NCI-H82 treated with DMSO at 0.1 percent for 48 hours (cell line): ENCODE measurements at regions not wholly inside any gene's neighbourhood (a gene's known extent, or its start where the extent isn't known, plus 50 kb on each side); places are given as distances from the start of the nearest gene placed in this dataset.
"Not testable (repeated sequence)": the region's sequence is repeated elsewhere in the genome, so short reads cannot be mapped to it uniquely, and the experiment has no call there.

Source experiments
- DNase-seq: peaks from one replicate; lab custom pipeline; 2025; ENCODE audit not compliant: unreplicated experiment; lab: John Stamatoyannopoulos, UW

DNA sequence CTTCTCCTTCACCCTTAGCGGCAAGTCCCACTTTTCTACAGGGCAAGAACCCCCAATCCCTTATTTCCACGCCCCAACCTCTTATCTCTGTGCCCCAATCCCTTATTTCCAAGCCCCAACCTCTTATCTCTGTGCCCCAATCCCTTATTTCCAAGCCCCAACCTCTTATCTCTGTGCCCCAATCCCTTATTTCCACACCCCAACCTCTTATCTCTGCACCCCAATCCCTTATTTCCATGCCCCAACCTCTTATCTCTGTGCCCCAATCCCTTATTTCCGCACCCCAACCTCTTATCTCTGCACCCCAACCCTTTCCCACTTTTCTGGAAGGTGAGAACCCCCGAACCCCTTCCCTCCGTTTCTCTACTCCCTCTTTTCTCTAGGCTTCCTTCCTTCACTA, 116.1 kb upstream of the GJE1 start:
- not testable (repeated sequence) for DNase-seq

DNA sequence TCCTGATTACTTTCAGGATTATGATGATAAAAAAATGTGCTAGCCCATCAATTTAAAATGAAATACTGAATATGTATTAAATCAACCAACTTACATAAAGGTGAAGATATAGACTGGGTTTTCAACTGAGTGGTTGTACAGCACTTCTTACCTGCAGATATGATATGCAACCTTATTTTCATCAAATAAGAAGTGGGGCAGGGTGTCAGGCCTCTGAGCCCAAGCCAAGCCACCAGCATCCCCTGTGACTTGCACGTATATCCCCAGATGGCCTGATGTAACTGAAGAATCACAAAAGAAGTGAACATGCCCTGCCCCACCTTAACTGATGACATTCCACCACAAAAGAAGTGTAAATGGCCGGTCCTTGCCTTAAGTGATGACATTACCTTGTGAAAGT, 117.3 kb upstream of the GJE1 start:
- DNase-seq, result not testable (repeated sequence)

DNA sequence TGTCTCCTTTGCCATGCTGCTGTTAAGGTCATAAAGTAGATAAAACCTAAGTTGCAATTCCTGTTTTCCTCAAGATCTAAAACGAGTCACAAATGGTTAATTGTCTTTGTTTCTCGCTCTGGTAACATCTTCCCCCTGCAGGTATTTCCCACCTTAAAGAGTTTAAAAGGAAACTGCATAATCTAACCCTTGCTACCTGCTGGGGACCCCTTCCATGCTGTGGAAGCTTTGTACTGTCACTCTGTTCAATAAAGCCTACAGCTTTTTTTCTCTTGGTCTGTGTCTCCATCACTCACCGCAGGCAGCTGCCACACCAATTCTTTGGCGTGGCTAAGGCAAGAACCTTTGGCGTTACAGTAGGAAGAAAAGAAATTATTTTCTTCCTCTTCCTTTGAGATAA, 117.7 kb upstream of the GJE1 start:
- DNase-seq, result no peak

DNA sequence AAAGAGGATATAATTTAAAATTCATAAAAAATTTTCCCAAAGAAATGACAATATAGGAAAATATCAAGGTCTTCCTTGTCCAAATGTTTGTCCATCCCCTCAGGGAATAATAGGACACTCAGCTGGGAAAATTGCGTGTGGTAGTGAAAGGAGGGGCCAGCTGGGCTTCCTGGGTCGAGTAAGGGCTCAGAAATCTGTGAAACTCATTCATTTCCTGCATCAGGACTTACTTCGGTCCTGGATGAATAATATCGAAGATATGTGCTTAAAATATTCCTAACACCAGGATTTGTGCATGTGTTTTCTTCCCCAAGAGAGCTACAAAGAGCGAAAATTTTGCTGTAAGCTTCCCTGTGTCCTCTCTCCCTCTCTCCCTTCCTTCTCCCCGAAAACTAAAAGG, 118.2 kb upstream of the GJE1 start:
- no peak for DNase-seq

DNA sequence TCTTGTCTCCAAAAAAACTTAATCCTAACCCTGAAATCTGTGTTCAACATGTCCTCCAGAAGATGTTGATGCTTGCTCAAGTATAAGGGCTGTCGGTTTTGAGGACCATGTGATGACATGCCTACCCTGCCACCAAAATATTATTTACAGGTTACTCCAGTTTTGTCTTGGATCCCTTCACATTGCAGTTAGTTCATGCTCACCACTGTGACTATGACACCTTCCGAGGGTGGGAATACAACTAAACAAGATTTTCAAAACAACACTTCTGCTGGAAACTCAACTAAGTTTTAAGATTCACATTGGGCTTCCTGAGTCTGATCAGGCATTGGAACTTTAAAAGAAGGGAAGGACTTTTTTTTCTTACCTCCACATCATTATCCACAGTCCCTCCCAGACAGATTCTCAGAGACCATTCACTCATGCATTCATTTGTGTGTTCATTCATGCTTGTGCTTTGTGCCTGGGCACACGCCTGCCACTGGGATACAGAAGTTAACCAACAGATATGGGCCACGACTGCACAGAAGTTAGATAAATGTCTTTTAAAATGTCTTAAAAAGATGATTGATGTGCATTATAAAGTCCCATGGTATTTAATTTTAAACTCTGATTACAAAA, 118.7 kb upstream of the GJE1 start:
- DNase-seq, result no peak

DNA sequence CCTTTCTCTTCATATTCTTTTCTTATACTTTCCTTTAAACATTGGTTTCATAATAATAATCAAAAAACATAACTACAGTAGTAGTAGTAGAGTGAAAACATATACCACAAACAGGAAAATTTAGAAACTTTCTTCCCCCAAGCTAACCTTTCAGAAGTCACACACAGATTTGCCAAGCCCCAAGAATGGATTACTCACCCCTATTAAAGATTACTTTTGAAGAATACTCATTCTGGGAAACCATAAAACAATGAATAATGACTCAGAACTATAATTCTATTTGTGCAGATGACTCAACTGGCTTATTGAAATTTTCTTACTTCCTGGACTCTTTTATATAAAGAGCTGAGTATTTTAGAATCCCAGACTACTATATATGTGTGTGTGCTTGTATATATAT, 119.4 kb upstream of the GJE1 start:
- DNase-seq, result no peak

DNA sequence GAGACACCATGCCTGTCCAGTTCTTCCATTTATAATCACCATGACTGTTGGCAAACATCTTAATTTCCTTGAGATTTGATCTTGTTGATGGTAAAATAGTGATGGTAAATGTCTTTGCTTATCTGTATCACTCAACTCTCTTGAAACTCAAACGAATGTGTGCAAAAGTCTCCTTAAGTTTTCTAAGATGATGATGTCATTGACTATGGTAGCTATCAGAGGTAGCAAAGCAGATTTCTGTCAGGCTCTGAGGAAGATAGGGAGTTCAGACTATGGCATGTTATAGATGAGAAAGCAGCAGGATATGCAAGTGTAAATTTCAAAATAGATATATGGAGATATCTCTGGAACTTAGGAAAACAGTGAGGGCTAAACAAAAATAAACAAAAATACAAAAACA, 121.0 kb upstream of the GJE1 start:
- DNase-seq, result no peak

DNA sequence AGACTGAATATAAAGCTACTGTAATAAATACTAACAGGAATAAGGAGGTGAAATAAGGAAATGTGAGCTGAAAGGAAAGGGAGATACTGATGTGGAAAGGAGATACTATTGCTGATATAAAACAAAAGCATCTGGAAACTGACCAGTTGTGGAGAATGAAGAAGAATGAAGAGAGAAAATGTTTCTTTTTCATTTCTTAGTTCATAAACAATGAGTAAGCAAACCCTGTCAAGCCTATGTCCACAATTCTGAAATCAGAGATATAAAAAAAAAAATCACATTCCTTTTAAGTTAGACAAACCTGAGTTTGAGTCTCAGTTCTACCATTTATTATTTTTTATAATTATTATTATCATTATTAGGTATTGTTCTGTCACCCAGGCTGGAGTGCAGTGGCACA, 121.6 kb upstream of the GJE1 start:
- no peak for DNase-seq

DNA sequence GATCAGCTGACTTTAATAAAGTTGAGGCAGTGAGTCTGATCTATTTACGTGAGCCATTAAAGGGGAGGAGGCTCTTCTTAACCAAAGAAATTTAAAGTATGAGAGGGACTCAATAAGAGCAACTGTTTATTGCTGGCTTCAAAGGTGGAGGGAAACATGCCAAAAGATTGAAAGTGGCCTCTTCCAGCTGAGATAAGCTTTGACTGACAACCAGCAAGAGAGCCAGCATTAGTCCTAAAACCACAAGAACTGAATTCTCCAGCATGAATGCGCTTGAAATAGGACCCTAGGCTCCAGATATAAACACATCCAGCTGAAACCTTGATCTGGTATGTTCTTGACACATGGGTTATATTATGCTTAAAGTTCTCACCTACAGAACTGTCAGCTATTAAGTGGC, 123.1 kb upstream of the GJE1 start:
- no peak for DNase-seq

DNA sequence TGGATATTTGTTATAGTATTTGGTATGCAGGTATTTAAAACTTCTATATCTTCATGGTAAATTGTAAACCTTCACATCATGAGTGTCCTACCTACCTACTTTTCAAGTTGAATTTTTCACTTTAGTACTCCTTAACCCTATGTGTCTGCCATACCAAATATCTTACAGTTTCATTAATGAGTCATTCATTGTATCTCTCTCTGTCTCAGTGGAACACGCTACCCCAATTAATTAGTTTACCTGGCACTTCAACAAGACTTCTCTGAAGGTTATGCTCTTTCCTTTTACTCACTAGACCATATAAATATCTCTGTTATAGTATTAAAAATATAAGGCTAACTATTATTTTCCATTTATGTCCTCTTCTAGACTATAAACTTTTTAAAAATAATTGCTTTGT, 123.9 kb upstream of the GJE1 start:
- no peak for DNase-seq

DNA sequence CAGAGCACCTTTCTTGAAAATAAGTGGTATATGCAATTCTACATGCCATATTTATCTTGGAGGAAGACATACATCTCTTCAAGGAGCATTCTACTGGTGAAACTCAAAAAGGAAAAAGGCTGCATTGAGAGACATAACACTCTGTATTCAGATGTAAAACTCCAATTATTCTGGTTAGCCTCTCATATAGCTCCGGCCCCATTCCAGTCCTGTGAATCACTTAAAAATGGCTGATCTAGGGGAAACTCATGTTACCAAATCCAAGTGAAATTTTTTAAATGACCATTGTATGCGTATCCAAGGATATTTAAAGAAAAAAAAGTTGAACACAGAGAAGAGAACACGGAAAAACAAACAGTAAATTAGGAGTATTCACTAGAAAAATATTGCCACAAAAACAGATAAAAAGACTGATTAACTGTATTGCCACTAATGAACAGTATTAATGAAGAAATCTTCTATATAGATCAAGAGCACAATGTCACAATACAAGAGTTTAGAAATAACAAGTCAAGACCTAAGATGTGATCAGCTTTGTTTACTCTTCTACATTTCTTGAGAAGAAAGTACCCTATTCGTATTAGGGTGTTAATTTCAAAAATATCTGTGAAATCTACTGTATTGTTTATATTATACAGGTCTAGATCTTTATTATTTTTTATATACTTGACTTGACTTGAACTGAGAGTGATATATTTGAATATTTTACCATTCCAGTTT, 124.5 kb upstream of the GJE1 start:
- DNase-seq, result no peak

DNA sequence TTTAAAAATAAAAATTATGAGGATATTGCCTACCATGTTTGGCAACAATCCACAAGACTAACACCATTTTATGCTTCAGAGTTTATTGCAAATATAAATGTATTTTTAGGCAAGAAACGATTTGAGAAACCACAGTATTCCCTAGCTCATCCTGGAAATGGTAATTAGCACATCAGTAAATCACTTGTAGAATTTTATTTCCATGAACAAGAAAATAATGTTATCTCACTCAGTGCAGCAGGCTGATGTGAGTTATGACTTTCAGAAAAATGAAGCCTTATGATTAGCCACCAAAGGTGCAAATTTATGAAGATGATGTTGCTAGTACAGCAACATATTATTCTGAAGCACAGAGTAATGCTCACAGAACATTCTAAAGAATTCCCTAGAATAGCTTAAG, 127.7 kb upstream of the GJE1 start:
- no peak for DNase-seq

DNA sequence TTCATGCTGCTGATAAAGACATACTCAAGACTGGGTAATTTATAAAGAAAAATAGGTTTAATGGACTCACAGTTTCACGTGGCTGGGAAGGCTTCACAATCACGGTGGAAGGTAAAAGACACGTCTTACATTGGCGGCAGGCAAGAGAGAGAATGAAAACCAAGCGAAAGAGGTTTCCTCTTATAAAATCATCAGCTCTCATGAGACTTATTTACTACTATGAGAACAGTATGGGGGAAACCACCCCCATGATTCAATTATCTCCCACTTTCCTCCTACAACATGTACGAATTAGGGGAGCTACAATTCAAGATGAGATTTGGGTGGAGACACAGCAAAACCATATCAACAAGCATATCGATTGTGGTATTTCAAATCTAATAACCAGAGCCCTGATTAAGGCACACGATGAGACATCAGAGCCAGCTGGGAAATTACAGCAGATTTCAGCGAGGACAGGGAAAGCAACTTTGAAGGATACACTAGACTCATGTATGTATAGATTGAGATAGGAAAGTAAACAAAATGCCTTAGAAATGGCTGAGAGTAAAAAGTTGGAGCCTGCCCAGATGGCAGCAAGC, 129.8 kb upstream of the GJE1 start:
- no peak for DNase-seq

DNA sequence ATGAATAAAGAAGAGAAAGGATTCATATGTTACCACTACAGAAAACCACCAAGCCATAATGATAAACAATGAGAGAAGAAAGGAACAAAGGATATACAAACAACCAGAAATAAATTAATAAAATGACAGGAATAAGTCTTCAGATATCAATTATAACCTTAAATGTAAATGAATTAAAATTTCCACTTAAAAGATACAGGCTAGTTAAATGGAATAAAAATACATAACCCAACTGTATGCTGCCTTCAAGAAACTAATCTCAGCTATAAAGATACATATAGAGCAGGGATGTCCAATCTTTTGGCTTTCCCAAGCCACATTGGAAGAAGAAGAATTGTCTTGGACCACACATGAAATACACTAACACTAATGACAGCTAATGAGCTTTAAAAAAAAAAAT, 135.9 kb upstream of the GJE1 start:
- no peak for DNase-seq

DNA sequence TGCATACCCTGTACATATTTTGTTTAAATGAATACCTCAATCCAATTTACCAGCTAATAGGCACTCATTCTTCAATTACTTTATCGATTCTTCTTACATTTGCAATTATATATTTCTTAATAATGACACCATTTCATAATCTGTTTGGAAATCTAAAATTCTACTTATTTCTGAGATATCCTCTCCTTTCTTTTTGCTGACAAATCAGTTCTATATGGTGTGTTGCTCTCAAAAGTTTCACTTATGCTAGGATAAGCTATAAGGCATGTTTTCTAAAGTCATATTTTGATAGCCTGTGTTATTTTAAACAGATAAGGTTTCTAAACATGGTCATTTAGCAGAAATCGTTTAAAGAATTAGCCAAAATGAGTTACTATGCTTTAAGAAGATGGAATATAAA, 140.6 kb upstream of the GJE1 start:
- DNase-seq, result no peak

DNA sequence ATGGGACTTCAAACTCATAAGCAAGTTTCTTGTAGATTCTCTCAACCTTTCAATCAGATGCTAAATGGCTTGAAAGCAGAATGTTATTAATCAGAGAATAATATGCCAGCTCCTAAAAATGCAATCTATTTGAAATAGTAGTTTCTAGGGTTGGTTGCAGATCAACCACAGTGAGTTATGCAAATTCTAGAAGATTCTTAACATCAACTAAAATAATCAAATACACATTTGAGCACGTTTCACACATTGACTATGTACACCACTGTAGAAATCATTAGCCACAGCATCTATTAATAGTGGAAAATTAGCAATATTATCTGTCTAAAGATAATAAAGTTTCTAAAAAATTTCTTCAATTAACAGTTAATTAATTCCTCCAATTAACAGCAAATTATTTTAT, 141.9 kb upstream of the GJE1 start:
- no peak for DNase-seq

DNA sequence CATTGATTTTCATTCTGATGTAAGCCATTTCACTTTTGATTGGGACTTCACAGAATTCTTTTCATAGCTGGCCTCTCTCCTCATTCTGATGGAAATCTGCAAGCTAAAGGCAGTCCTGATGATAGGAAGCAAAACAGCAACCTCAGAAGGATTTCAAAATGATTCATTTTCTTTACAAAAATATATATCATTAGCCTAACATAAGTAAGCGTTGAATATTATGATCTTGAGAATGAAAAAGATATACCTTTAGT, 143.1 kb upstream of the GJE1 start:
- DNase-seq, result no peak

DNA sequence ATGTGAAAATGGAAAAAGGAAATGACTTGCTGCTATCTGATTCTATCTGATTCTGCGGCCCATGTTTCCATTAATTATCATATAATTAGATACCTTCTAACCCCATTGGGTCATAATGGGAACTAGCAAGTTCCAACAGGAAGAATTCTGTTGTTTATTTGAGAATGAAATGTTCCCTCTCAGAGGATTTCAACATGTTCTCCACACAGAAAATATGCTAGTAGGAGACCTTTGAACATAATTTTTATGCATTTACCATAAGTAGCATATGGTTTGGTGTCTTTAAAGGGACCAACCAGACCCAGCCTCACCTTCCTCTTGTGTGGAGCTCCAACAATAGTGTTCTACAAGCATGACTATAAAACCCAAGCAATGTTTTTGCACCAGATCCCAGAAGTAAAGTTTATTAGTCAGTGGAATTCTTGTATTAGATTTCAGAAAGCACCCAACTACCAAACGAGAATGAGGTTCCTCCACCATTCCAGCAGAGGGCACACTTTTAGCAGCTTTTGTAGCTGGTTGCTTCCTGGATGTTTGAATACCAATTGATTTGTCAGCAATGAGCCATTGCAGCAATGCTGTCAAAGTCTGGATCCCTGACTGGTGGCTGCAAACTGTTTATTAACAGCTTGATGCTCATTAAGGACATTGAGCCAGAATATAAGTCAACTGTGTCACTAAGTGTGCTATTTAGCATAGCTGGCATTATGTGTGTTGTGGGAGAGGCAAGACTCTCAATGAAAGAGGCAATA, 143.6 kb upstream of the GJE1 start:
- DNase-seq, result no peak

DNA sequence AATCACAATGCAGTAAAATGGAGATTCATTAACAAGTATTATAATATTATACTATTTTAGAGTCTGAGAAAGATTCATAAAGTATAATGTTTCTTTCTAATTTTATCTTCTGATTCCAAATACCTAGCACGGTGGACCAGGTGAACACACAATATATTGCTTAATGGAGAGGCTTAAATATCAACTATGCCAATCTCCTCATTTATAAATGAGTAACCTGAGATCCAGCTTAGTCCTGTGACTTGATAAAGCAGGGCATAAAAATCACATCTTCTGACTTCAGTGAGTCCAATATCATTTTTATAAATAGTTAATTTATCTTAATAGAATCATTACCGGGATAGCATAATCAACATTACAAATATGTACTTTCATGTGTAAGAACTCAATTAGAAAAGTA, 144.4 kb upstream of the GJE1 start:
- no peak for DNase-seq

DNA sequence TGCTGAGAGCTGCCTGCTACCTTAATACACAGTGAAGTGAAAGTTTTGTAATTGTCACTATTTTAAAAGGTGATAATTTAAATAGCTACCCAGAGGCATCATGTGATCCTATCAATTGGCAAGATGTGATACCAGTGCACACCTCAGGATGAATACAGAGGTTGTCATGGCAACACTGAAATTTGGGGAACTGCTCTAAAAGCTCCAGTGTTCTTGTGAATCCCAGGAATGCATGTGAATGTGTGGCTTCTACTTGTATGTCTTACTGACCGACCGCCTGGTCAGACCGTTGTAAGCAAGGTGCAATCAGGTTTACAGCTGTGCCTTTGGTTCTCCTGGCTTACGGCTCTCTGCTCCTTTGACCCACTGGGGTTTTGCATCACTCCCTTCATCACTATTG, 146.3 kb upstream of the GJE1 start:
- DNase-seq, result no peak

DNA sequence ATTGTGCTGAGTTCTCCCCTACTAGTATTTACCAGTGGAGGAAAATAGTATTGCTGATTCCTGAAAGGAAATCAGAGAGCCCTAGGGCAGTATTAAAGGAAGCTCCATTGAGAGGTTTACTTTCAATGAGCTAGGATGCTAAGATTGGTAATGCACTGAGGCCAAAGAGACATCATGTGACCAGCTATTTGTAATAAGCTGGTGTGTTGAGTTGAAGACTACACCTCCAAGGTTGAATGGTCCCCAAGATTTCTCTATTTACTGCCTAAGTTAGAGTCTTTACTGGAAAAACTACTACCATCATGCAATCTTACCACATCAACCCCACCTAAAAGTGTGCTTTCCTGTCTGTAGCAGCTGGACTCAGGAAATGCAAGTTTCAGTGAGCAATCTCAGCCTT, 151.5 kb upstream of the GJE1 start:
- DNase-seq, result no peak

DNA sequence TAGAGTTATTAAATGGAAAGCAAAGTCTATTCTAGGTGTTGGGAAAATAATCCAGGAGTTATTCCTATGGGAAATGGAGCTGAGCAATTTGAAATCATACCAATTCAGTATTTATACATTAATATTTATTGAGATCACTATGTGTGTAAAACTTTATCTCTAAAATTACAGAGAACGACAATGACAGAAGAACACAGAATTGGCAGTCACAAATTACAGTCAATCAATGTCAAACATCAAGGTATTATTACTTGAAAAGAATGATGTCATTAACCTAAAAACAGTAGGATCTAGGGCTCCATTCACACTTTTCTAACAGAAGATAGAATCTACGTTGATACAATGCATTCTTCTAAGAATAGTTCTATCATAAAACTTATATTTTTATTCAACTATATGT, 154.9 kb upstream of the GJE1 start:
- no peak for DNase-seq
